HEK293 (cell line): ENCODE measurements at regions not wholly inside any gene's neighbourhood (a gene's known extent, or its start where the extent isn't known, plus 50 kb on each side); places are given as distances from the start of the nearest gene placed in this dataset.

Experiments used
- CTCF ChIA-PET: fragments of 350-600 bp; formaldehyde crosslinking; extraction: SDS; loops from one replicate; lab custom pipeline; 2021; ENCODE audit warnings: antibody characterized with exemption; lab: Yijun Ruan, JAX
- POLR2A ChIA-PET: fragments of 300-600 bp; formaldehyde crosslinking; extraction: SDS; loops from one replicate; lab custom pipeline; 2020; ENCODE audit warnings: antibody characterized with exemption, inconsistent platforms; lab: Yijun Ruan, JAX
- H3K27ac ChIP-seq: fragments of 200-500 bp; sonication (Bioruptor generic); 2 replicates; pipeline ENCODE4 v1.5.1; 2014; ENCODE audit warnings: low read depth, low read length, control low read depth, inconsistent platforms; ENCODE audit errors: extremely low read depth
- H3K36me3 ChIP-seq, 2 experiments: fragments of 200-500 bp in 1 of 2; sonication (Bioruptor generic) in 1 of 2; 1 replicate in 1 of 2; 2 replicates in 1 of 2; pipeline ENCODE4 v1.5.1; 2014 to 2017; ENCODE audit warnings: inconsistent platforms in 2 of 2, low read length in 2 of 2; ENCODE audit not compliant: control insufficient read depth in 2 of 2, insufficient read depth in 1 of 2
- H3K4me1 ChIP-seq: fragments of 200-500 bp; sonication (Bioruptor generic); 2 replicates; pipeline ENCODE4 v1.5.1; 2014; ENCODE audit warnings: mild to moderate bottlenecking, low read length, inconsistent platforms; ENCODE audit not compliant: control insufficient read depth, insufficient read depth
- H3K4me3 ChIP-seq: 2 replicates; pipeline ENCODE4 v1.5.1; 2011; ENCODE audit warnings: low read depth, mild to moderate bottlenecking, control low read depth, low read length, moderate library complexity
- H3K9me3 ChIP-seq: fragments of 200-500 bp; sonication (Bioruptor generic); 2 replicates; pipeline ENCODE4 v1.5.1; 2014; ENCODE audit warnings: low read depth, low read length, inconsistent platforms; ENCODE audit not compliant: control insufficient read depth, insufficient read depth
- EGR2 ChIP-seq: fragments of 450-650 bp; formaldehyde crosslinking; IDR thresholded peaks from 2 replicates; pipeline ENCODE4 v1.5.1; 2016; ENCODE audit warnings: low read depth, missing biosample characterization, missing genetic modification characterization
- KLF8 ChIP-seq: fragments of 450-650 bp; formaldehyde crosslinking; IDR thresholded peaks from 2 replicates; pipeline ENCODE4 v1.5.1; 2016; ENCODE audit warnings: missing biosample characterization, missing genetic modification characterization
- SETDB1 ChIP-seq: IDR thresholded peaks from one replicate; pipeline ENCODE4 v1.6.1; 2017; ENCODE audit warnings: mild to moderate bottlenecking, low read length, moderate library complexity, mixed read lengths; ENCODE audit not compliant: insufficient read length
- SP7 ChIP-seq: fragments of 450-650 bp; formaldehyde crosslinking; IDR thresholded peaks from 2 replicates; pipeline ENCODE4 v1.5.1; 2016; ENCODE audit warnings: missing biosample characterization, missing genetic modification characterization
- ZBTB49 ChIP-seq: fragments of 450-650 bp; formaldehyde crosslinking; IDR thresholded peaks from 2 replicates; pipeline ENCODE4 v1.5.1; 2016; ENCODE audit warnings: missing biosample characterization, missing genetic modification characterization, low read depth
- ZFHX2 ChIP-seq: fragments of 450-650 bp; formaldehyde crosslinking; conservative IDR thresholded peaks from 2 replicates; pipeline ENCODE4 v1.5.1; 2016; ENCODE audit warnings: missing biosample characterization, missing genetic modification characterization
- ZFP3 ChIP-seq: fragments of 450-650 bp; formaldehyde crosslinking; IDR thresholded peaks from 2 replicates; pipeline ENCODE4 v1.5.1; 2016; ENCODE audit warnings: low read depth, missing biosample characterization, missing genetic modification characterization
- ZNF138 ChIP-seq: fragments of 450-650 bp; formaldehyde crosslinking; IDR thresholded peaks from 2 replicates; pipeline ENCODE4 v1.5.1; 2016; ENCODE audit warnings: missing biosample characterization, missing genetic modification characterization, borderline replicate concordance
- ZNF140 ChIP-seq: fragments of 450-650 bp; formaldehyde crosslinking; IDR thresholded peaks from 2 replicates; pipeline ENCODE4 v1.5.1; 2016; ENCODE audit warnings: missing biosample characterization, missing genetic modification characterization
- ZNF16 ChIP-seq: fragments of 450-650 bp; formaldehyde crosslinking; IDR thresholded peaks from 2 replicates; pipeline ENCODE4 v1.5.1; 2016; ENCODE audit warnings: low read depth, missing biosample characterization, missing genetic modification characterization
- ZNF266 ChIP-seq: fragments of 450-650 bp; formaldehyde crosslinking; IDR thresholded peaks from 2 replicates; pipeline ENCODE4 v1.5.1; 2016; ENCODE audit warnings: missing biosample characterization, missing genetic modification characterization, low read depth
- ZNF302 ChIP-seq: fragments of 450-650 bp; formaldehyde crosslinking; IDR thresholded peaks from 2 replicates; pipeline ENCODE4 v1.5.1; 2016; ENCODE audit warnings: missing biosample characterization, missing genetic modification characterization, low read depth
- ZNF473 ChIP-seq: fragments of 450-650 bp; formaldehyde crosslinking; IDR thresholded peaks from 2 replicates; pipeline ENCODE4 v1.5.1; 2017; ENCODE audit warnings: missing biosample characterization, missing genetic modification characterization
- ZNF501 ChIP-seq: fragments of 450-650 bp; formaldehyde crosslinking; IDR thresholded peaks from 2 replicates; pipeline ENCODE4 v1.5.1; 2016; ENCODE audit warnings: missing biosample characterization, missing genetic modification characterization
- ZNF558 ChIP-seq: fragments of 450-650 bp; formaldehyde crosslinking; IDR thresholded peaks from 2 replicates; pipeline ENCODE4 v1.5.1; 2016; ENCODE audit warnings: missing biosample characterization, missing genetic modification characterization
- ZNF621 ChIP-seq: fragments of 450-650 bp; formaldehyde crosslinking; IDR thresholded peaks from 2 replicates; pipeline ENCODE4 v1.5.1; 2017; ENCODE audit warnings: missing biosample characterization, missing genetic modification characterization
- ZNF677 ChIP-seq: fragments of 450-650 bp; IDR thresholded peaks from 2 replicates; pipeline ENCODE4 v1.5.0; 2018; ENCODE audit warnings: missing biosample characterization, mild to moderate bottlenecking, missing genetic modification characterization, moderate library complexity
- ZNF692 ChIP-seq: fragments of 450-650 bp; formaldehyde crosslinking; IDR thresholded peaks from 2 replicates; pipeline ENCODE4 v1.5.1; 2016; ENCODE audit warnings: missing biosample characterization, missing genetic modification characterization
- ZNF776 ChIP-seq: fragments of 450-650 bp; formaldehyde crosslinking; IDR thresholded peaks from 2 replicates; pipeline ENCODE4 v1.5.0; 2017; ENCODE audit warnings: missing biosample characterization, missing genetic modification characterization, borderline replicate concordance
- TF ChIP-seq, protein P1 (sequence below): fragments of 450-650 bp; formaldehyde crosslinking; IDR thresholded peaks from 2 replicates; pipeline ENCODE4 v1.5.1; 2017; ENCODE audit warnings: missing biosample characterization, missing genetic modification characterization
- TF ChIP-seq, protein P2 (sequence below): fragments of 450-650 bp; formaldehyde crosslinking; IDR thresholded peaks from 2 replicates; pipeline ENCODE4 v1.5.1; 2016; ENCODE audit warnings: missing biosample characterization, missing genetic modification characterization
- TF ChIP-seq, protein P3 (sequence below): fragments of 450-650 bp; formaldehyde crosslinking; IDR thresholded peaks from 2 replicates; pipeline ENCODE4 v1.5.1; 2017; ENCODE audit warnings: missing biosample characterization, missing genetic modification characterization

DNA sequence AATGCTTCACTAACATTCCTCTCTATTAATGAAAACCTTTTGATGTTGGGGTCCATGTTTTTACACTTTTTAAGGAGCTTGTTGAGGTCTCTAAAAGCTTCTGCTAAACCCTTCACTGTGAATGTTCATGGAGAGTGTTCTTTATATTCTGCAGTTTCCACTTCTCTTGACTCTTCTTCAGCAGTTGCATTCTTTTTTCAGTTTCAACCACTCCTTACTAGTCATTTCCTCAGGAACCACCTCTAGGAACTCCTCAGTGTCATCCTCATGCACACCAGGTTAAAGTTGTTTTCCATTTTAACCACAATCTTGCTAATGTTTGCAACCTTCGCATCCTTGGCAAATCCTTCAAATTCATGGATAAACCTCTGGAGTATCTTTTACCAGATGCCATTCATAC, 821.6 kb downstream of the ANKRD7 start (continued):
- no peak for TF ChIP-seq ZNF692
- TF ChIP-seq ZNF621 = no peak
- no peak for TF ChIP-seq ZNF776 (tag by site-specific recombination)
- no peak for TF ChIP-seq ZNF558 (tag by site-specific recombination)

DNA sequence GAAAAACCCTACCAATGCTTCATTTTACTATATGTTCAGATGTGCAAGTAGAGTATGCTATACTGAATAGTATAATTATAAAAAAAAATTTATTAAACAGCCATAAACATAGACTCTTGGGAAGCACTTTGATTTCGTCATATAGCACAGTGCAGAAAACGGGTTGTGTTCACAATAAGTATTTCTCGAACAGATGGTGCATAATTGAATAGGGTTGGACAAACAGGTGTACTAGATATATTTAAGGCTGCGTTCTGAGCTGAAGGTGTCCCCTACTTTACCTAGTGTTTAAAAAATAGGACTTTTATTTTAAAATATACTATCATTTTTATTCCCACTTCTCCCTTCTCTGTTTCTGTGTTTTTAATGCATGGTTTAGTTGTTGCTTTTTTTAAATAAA, 841.5 kb downstream of the ANKRD7 start:
- ChIA-PET CTCF (no interaction called here), POLR2A (no interaction called here)
- Histone ChIP-seq H3K27ac (no peak overlapping the region), H3K4me1 (no peaks in the 10 kb centered on the region), H3K9me3 (no peaks in the 10 kb centered on the region), H3K4me3 (no peak overlapping the region), H3K36me3 (no peaks in the 10 kb centered on the region)
- TF ChIP-seq SP7 = no peak
- no peak for TF ChIP-seq ZNF140
- no peak for TF ChIP-seq ZNF677 (tag by site-specific recombination)
- TF ChIP-seq ZFP3 (tag by site-specific recombination) = no peak
- no peak for TF ChIP-seq ZNF266
- no peak for TF ChIP-seq EGR2
- TF ChIP-seq ZNF302 (tag by site-specific recombination) = no peak
- TF ChIP-seq ZNF16 (tag by site-specific recombination) = no peak
- no peak for TF ChIP-seq SETDB1
- no peak for TF ChIP-seq ZFHX2
- TF ChIP-seq, protein P1, sequence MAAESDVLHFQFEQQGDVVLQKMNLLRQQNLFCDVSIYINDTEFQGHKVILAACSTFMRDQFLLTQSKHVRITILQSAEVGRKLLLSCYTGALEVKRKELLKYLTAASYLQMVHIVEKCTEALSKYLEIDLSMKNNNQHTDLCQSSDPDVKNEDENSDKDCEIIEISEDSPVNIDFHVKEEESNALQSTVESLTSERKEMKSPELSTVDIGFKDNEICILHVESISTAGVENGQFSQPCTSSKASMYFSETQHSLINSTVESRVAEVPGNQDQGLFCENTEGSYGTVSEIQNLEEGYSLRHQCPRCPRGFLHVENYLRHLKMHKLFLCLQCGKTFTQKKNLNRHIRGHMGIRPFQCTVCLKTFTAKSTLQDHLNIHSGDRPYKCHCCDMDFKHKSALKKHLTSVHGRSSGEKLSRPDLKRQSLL (tag by site-specific recombination) = no peak
- no peak for TF ChIP-seq KLF8 (tag by site-specific recombination)
- TF ChIP-seq, protein P2, sequence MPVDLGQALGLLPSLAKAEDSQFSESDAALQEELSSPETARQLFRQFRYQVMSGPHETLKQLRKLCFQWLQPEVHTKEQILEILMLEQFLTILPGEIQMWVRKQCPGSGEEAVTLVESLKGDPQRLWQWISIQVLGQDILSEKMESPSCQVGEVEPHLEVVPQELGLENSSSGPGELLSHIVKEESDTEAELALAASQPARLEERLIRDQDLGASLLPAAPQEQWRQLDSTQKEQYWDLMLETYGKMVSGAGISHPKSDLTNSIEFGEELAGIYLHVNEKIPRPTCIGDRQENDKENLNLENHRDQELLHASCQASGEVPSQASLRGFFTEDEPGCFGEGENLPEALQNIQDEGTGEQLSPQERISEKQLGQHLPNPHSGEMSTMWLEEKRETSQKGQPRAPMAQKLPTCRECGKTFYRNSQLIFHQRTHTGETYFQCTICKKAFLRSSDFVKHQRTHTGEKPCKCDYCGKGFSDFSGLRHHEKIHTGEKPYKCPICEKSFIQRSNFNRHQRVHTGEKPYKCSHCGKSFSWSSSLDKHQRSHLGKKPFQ (tag by site-specific recombination) = no peak
- TF ChIP-seq ZNF501 (tag by site-specific recombination) = no peak
- TF ChIP-seq, protein P3, sequence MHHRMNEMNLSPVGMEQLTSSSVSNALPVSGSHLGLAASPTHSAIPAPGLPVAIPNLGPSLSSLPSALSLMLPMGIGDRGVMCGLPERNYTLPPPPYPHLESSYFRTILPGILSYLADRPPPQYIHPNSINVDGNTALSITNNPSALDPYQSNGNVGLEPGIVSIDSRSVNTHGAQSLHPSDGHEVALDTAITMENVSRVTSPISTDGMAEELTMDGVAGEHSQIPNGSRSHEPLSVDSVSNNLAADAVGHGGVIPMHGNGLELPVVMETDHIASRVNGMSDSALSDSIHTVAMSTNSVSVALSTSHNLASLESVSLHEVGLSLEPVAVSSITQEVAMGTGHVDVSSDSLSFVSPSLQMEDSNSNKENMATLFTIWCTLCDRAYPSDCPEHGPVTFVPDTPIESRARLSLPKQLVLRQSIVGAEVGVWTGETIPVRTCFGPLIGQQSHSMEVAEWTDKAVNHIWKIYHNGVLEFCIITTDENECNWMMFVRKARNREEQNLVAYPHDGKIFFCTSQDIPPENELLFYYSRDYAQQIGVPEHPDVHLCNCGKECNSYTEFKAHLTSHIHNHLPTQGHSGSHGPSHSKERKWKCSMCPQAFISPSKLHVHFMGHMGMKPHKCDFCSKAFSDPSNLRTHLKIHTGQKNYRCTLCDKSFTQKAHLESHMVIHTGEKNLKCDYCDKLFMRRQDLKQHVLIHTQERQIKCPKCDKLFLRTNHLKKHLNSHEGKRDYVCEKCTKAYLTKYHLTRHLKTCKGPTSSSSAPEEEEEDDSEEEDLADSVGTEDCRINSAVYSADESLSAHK (tag by site-specific recombination) = no peak
- no peak for TF ChIP-seq ZBTB49 (tag by site-specific recombination)
- TF ChIP-seq ZNF473 (tag by site-specific recombination) = no peak
- no peak for TF ChIP-seq ZNF138 (tag by site-specific recombination)
